ENCODE measurements at regions not wholly inside any gene's neighbourhood (a gene's known extent, or its start where the extent isn't known, plus 50 kb on each side); places are given as distances from the start of the nearest gene placed in this dataset.

DNA sequence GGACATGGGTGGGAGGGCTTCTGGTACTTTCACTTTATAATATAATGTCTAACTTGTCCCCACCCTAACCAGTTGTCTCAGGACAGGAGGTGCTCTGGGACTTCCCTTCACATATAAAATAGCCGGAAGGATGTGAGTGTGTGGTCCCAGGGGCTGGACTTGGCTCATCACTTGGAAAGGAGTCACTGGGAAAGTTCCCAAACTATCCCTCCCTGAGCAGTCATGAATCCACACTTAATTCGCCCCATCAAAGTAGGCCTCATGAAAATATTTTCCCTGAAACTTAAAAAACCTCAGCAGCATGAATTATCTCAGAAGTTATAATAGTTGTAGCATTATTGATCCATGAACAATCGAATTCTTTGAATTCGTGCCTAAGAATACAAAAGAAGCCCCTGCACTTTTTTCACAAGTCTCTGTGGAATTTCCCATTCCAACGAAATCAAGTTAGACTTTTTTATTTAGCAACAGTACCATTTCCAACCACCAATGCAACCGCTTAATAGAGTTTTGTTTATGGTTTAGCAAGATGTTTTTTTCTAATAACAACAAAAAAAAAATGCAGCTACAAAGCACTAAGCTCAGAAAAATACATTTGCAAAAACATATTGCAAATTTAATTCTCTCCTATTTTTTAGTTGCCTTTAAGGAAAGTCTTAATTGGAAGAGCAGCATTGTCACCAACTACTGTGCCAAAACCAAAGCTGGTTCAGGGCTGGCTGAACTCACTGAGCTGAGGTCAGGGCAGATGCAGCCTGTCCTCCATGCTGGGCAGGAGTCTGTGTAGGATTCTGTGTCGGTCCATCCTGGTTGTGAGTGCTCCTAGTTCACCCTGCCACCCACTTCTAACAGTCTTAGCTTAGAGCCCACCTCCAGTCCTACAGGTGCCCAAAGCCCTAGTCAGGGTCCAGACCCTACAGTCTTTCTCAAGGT lies 68.8 kb upstream of the SPTBN1 start (continued):
- no peak for TF ChIP-seq JARID2 (CRISPR knock-in tag; IDR thresholded peaks at IDR 0.05; ENCODE audit: insufficient replicate concordance)
- no peak for TF ChIP-seq ZNF296 (CRISPR knock-in tag; conservative IDR thresholded peaks at IDR 0.05)
- TF ChIP-seq, protein P1, sequence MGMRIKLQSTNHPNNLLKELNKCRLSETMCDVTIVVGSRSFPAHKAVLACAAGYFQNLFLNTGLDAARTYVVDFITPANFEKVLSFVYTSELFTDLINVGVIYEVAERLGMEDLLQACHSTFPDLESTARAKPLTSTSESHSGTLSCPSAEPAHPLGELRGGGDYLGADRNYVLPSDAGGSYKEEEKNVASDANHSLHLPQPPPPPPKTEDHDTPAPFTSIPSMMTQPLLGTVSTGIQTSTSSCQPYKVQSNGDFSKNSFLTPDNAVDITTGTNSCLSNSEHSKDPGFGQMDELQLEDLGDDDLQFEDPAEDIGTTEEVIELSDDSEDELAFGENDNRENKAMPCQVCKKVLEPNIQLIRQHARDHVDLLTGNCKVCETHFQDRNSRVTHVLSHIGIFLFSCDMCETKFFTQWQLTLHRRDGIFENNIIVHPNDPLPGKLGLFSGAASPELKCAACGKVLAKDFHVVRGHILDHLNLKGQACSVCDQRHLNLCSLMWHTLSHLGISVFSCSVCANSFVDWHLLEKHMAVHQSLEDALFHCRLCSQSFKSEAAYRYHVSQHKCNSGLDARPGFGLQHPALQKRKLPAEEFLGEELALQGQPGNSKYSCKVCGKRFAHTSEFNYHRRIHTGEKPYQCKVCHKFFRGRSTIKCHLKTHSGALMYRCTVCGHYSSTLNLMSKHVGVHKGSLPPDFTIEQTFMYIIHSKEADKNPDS (CRISPR knock-in tag; IDR thresholded peaks at IDR 0.05), result no peak

DNA sequence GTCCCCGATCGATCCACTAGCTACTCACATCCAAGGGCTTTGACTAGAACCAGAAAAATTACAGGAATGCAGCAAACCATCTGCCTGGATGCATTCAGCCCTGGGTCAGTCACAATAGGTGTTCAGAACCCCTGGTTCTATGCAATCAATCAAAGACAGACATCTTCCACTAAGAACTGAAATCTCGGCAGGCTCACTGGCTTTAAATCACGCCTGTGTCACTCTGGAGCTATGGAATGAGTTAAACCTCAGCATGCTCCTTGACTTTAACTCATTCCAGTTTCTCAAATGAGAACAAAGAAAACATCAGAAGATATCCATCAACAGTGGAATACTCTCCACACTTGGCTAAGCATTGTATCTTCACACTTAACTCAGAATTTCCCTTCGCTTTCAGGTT lies 68.1 kb upstream of the SPTBN1 start:
- in situ Hi-C loops (cut with HindIII; ENCODE audit: extremely low pct_ligation_motif_present, low pct_unique_long_range_greater_than_20kb) (no loop called here), intact Hi-C loops (cut with micrococcal nuclease; ENCODE audit: unreplicated experiment) (no loop called here)
- peaks cover 5 to 19% of the 10 kb centered on the region in 2 experiments; a peak in 3 of 5 replicates for H3K27me3 ChIP-seq (ENCODE audit: control insufficient read depth in 1 of 2, insufficient read depth in 2 of 2, low read length in 2 of 2)
- no peak overlapping the region for H3K4me3 ChIP-seq (replicated peaks in 1 of 3; ENCODE audit: insufficient read depth in 1 of 3, low read depth in 2 of 3, low read length in 3 of 3)
- ChIA-PET POLR2A (no interaction called here), CTCF (ENCODE audit: low intra/inter-chr PET ratio, low total read pairs) (no interaction called here)
- no peak overlapping the region for H3K9ac ChIP-seq (ENCODE audit: insufficient read depth, low read depth, low read length)
- no peak overlapping the region for H3K27ac ChIP-seq (ENCODE audit: extremely low read length, insufficient read depth, low read length)
- ATAC-seq, result peak; percentile 39
- TF ChIP-seq, protein P2, sequence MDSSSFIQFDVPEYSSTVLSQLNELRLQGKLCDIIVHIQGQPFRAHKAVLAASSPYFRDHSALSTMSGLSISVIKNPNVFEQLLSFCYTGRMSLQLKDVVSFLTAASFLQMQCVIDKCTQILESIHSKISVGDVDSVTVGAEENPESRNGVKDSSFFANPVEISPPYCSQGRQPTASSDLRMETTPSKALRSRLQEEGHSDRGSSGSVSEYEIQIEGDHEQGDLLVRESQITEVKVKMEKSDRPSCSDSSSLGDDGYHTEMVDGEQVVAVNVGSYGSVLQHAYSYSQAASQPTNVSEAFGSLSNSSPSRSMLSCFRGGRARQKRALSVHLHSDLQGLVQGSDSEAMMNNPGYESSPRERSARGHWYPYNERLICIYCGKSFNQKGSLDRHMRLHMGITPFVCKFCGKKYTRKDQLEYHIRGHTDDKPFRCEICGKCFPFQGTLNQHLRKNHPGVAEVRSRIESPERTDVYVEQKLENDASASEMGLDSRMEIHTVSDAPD (CRISPR knock-in tag; IDR thresholded peaks at IDR 0.05), result 0 out of 2 replicates have a peak, but pooled peaks have one; percentile 31
- TF ChIP-seq ZNF224 (CRISPR knock-in tag; IDR thresholded peaks at IDR 0.05), result no peak
- no peaks in the 10 kb centered on the region for H3K79me2 ChIP-seq (ENCODE audit: insufficient read depth, low read length)
- no peaks in the 10 kb centered on the region for H3K9me3 ChIP-seq (ENCODE audit: low read length)
- no peak for DNase-seq (ENCODE audit: low spot score)
- H3K4me2 ChIP-seq (ENCODE audit: low read depth, low read length), result no peak overlapping the region
- WGBS (ENCODE audit: low lambda C conversion rate), result 73% methylated on average over 5 of the region's 5 CpGs
- FAIRE-seq, result no peak
- H3K36me3 ChIP-seq (replicated peaks in 1 of 2; ENCODE audit: control insufficient read depth in 1 of 2, insufficient read depth in 2 of 2, low read length in 2 of 2), result no peaks in the 10 kb centered on the region
- no TSS peak for BruUV-seq (replicated peaks)
- no peak overlapping the region for H2AFZ ChIP-seq (ENCODE audit: low read length)
- H4K20me1 ChIP-seq (ENCODE audit: insufficient read depth, low read length), result no peaks in the 10 kb centered on the region
- H3K4me1 ChIP-seq (ENCODE audit: insufficient read depth, low read length), result peaks cover 15% of the 10 kb centered on the region

Data from HepG2 (cell line).